ENCODE measurements at regions not wholly inside any gene's neighbourhood (a gene's known extent, or its start where the extent isn't known, plus 50 kb on each side); places are given as distances from the start of the nearest gene placed in this dataset.

DNA sequence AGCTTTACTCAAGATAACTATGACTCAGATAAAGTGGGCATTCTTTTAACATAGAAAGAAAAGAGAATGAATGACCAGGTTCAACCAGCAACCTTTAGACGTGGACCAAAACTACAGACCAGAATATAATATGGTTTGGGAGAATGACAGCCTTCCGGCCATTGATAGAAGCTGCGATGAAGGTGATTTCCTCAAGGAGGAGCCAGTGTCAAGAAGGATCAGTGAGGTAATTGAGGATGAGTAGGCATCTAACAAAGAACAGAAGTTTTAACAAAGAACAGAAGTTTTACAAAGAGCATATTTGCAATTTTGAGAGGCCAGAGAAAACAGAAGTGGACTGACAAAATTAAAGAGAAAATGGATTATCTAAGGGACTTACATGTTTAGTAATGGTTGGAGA is 289.0 kb upstream of the AGTR1 start:
- TF ChIP-seq CTCF (conservative IDR thresholded peaks at IDR 0.05; ENCODE audit: low read depth, low read length) (no peak), POLR2A (IDR thresholded peaks at IDR 0.05; ENCODE audit: low read depth, low read length) (no peak), CEBPB (IDR thresholded peaks at IDR 0.05; ENCODE audit: low read depth, low read length) (no peak), NFE2L2 (IDR thresholded peaks at IDR 0.05; ENCODE audit: low read depth, low read length) (no peak), SMC3 (IDR thresholded peaks at IDR 0.05; ENCODE audit: low read depth, low read length) (no peak), CHD1 (IDR thresholded peaks at IDR 0.05; ENCODE audit: low read depth, low read length) (no peak), FOS (IDR thresholded peaks at IDR 0.05; ENCODE audit: low read depth, low read length) (no peak), BHLHE40 (IDR thresholded peaks at IDR 0.05; ENCODE audit: low read depth, low read length) (no peak), MAZ (IDR thresholded peaks at IDR 0.05; ENCODE audit: borderline replicate concordance, low read depth, low read length) (no peak), MXI1 (IDR thresholded peaks at IDR 0.05; ENCODE audit: borderline replicate concordance, low read depth, low read length) (no peak), RFX5 (IDR thresholded peaks at IDR 0.05; ENCODE audit: low read depth, low read length) (no peak)

All from IMR-90 (cell line).